ENCODE measurements at regions not wholly inside any gene's neighbourhood (a gene's known extent, or its start where the extent isn't known, plus 50 kb on each side); places are given as distances from the start of the nearest gene placed in this dataset.

- Histone ChIP-seq H3K4me2 (replicated peaks; ENCODE audit: extremely low read depth, low read length, poor library complexity, severe bottlenecking) (no peak overlapping the region), H3K79me2 (ENCODE audit: insufficient read depth, low read length) (no peaks in the 10 kb centered on the region), H3K4me3 (replicated peaks in 1 of 3; ENCODE audit: low read depth in 2 of 3, low read length in 3 of 3) (no peak overlapping the region), H3K36me3 (replicated peaks in 1 of 2; ENCODE audit: control insufficient read depth in 1 of 2, insufficient read depth in 2 of 2, low read length in 2 of 2) (no peaks in the 10 kb centered on the region), H3K4me1 (ENCODE audit: control insufficient read depth in 1 of 2, insufficient read depth in 2 of 2, low read length in 2 of 2) (no peaks in the 10 kb centered on the region), H3K27ac (ENCODE audit: low read depth in 1 of 2, low read length in 2 of 2) (no peak overlapping the region), H3K9me3 (replicated peaks in 1 of 2; ENCODE audit: control insufficient read depth in 1 of 2, insufficient read depth in 1 of 2, low read length in 2 of 2) (peaks cover 7 to 9% of the 10 kb centered on the region in 2 donors), H3K9ac (ENCODE audit: insufficient read depth, low read length, poor library complexity, severe bottlenecking) (no peak overlapping the region), H4K20me1 (ENCODE audit: insufficient read depth, low read length) (no peaks in the 10 kb centered on the region), H2AFZ (ENCODE audit: insufficient read depth, low read depth, low read length, poor library complexity, severe bottlenecking) (no peak overlapping the region), H3K27me3 (ENCODE audit: control insufficient read depth in 2 of 2, insufficient read depth in 2 of 2, low read length in 2 of 2) (no peaks in the 10 kb centered on the region)
- Mint-ChIP-seq H3K4me1 (no peaks in the 10 kb centered on the region), H3K36me3 (no peaks in the 10 kb centered on the region), H3K4me3 (no peak overlapping the region), H3K27ac (no peak overlapping the region), H3K9me3 (peaks cover 6 to 9% (median 7%) of the 10 kb centered on the region in 7 donors), H3K27me3 (ENCODE audit: low read depth in 3 of 3) (peaks cover 0 to 2% (median 0%) of the 10 kb centered on the region in 3 donors)
- TF ChIP-seq CTCF (IDR thresholded peaks at IDR 0.05): no peak
- DNase-seq: no peak
- intact Hi-C loops (cut with micrococcal nuclease): no loop called here
- WGBS (ENCODE audit: insufficient coverage): no CpG with 5 or more reads among the region's 3 CpGs
Observed at GRCh38 chr4:106450249-106450648, 81.7 kb upstream of the GIMD1 start.

- Histone ChIP-seq H3K4me1 (ENCODE audit: control insufficient read depth in 1 of 2, insufficient read depth in 2 of 2, low read length in 2 of 2) (no peaks in the 10 kb centered on the region), H3K27ac (ENCODE audit: low read depth in 1 of 2, low read length in 2 of 2) (no peak overlapping the region), H3K4me2 (replicated peaks; ENCODE audit: extremely low read depth, low read length, poor library complexity, severe bottlenecking) (no peak overlapping the region), H3K79me2 (ENCODE audit: insufficient read depth, low read length) (no peaks in the 10 kb centered on the region), H3K4me3 (replicated peaks in 1 of 3; ENCODE audit: low read depth in 2 of 3, low read length in 3 of 3) (no peak overlapping the region), H3K36me3 (replicated peaks in 1 of 2; ENCODE audit: control insufficient read depth in 1 of 2, insufficient read depth in 2 of 2, low read length in 2 of 2) (no peaks in the 10 kb centered on the region), H4K20me1 (ENCODE audit: insufficient read depth, low read length) (no peaks in the 10 kb centered on the region), H3K9ac (ENCODE audit: insufficient read depth, low read length, poor library complexity, severe bottlenecking) (no peak overlapping the region), H3K27me3 (ENCODE audit: control insufficient read depth in 2 of 2, insufficient read depth in 2 of 2, low read length in 2 of 2) (no peaks in the 10 kb centered on the region), H3K9me3 (replicated peaks in 1 of 2; ENCODE audit: control insufficient read depth in 1 of 2, insufficient read depth in 1 of 2, low read length in 2 of 2) (peaks cover 7 to 9% of the 10 kb centered on the region in 2 donors), H2AFZ (ENCODE audit: insufficient read depth, low read depth, low read length, poor library complexity, severe bottlenecking) (no peak overlapping the region)
- Mint-ChIP-seq H3K4me1 (no peaks in the 10 kb centered on the region), H3K36me3 (no peaks in the 10 kb centered on the region), H3K9me3 (peaks cover 5 to 12% (median 7%) of the 10 kb centered on the region in 7 donors), H3K27ac (no peak overlapping the region), H3K27me3 (ENCODE audit: low read depth in 3 of 3) (no peaks in the 10 kb centered on the region), H3K4me3 (no peak overlapping the region)
- intact Hi-C loops (cut with micrococcal nuclease): no loop called here
- no CpG with 5 or more reads among the region's 2 CpGs for WGBS (ENCODE audit: insufficient coverage)
- no peak for TF ChIP-seq CTCF (IDR thresholded peaks at IDR 0.05)
- no peak for DNase-seq
Observed at GRCh38 chr4:106444557-106444956, 76.0 kb upstream of the GIMD1 start.
